Left renal cortex interstitium (tissue), 4 donors: ENCODE measurements at regions not wholly inside any gene's neighbourhood (a gene's known extent, or its start where the extent isn't known, plus 50 kb on each side); places are given as distances from the start of the nearest gene placed in this dataset.

ENCODE experiments used
- DNase-seq, 4 donors: peaks; one replicate each; pipeline ENCODE4 v3.0.0-alpha.2; 2013; ENCODE audit warnings: low read depth in 4 of 4, low spot score in 2 of 4, missing footprints in 1 of 4

- no peak for DNase-seq
Observed at GRCh38 chr5:175388531-175388930, 55.5 kb downstream of the DRD1 start.

DNA sequence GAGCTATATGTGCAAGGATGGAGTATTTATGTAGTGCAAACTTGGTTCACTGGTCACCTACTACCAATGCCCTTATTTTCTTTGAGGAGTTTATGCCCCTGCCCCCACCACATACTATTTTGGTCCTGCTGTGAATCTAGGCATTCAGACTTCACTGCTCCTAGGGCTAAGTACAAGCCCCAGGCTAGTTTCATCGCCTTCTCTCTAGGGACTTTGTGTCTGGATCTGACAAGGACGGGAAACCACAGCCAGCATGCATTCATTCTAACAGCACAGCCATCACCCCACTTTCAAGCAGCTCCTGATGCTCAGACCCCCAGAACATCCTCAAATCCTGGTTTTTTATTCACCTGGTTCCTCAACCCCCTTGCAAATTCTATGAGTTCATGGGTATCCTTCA, 56.8 kb downstream of the DRD1 start:
- DNase-seq = no peak

DNA sequence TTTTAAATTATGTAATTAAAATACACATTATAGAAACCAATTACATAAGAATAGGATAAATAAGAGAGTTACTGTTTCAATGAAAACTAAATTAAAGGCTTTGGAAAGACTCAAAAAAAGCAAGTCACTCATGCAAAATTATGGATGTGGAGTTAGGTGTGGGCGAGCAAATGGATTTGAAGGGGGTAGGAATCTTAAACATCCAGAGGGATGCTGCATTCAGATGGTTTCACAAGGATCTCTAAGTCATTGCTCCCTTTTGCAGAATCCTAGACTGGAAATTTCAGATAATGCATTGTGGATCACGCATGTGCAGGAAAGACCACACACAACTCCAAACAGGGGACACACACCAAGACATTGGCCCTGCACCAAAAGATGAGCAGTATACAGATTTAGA, 57.5 kb downstream of the DRD1 start:
- no peak for DNase-seq

- no peak for DNase-seq
Observed at GRCh38 chr5:175385691-175386362, 58.2 kb downstream of the DRD1 start.

- no peak for DNase-seq
Observed at GRCh38 chr5:175384724-175385552, 59.0 kb downstream of the DRD1 start.

GRCh38 chr5:175383350-175383749, 60.6 kb downstream of the DRD1 start:
- no peak for DNase-seq

- DNase-seq = no peak
Observed at GRCh38 chr5:175382171-175382570, 61.8 kb downstream of the DRD1 start.

GRCh38 chr5:175381130-175381529, 62.9 kb downstream of the DRD1 start:
- no peak for DNase-seq

DNA sequence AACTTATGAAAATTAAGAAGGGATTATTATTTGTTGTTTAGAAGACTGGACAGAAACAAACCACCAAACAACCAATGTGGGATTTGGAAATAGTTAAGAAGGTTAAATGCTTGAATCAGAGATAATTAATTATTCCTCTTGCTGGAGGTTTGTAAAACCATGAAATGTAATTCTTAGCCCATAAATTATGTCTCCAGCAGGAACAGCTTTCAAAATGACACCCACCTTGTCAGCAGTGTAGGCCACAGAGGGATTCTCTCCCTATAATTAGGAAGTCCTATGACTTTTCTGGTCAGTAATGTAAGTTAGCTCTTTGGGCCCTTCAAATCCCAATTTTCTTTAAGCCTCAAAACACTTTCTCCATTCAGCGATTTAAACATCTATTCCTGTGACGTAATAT, 63.3 kb downstream of the DRD1 start:
- no peak for DNase-seq

GRCh38 chr5:175379867-175380266, 64.1 kb downstream of the DRD1 start:
- DNase-seq = no peak

DNA sequence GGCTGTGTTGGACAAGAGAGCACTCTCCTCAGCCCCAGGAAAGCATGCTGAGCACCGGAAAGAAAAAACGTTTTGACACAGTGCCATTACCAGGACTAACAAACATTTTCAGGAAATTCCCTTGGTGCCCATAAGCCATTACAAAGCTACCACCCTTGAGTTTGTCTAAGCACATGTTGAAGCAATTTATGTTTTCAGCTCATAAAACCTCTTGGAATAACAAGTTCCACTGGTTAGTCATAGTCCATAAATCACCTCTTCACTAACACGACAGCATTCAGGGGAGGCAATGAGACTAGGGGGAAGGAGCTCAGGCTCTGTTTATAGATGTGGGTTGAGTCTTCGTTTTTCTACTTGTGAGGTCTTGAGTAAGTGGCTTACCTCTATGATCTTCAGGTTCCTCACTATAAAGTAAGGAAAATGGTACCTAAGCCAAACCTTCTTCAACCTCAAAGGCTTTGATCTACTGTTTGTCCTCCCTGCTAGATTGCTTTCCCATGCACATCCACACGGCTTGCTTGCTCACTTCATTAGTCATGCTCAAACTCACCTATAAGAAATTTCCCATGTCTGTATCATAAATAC, 65.4 kb downstream of the DRD1 start:
- DNase-seq = peak in 3 of 4 donors; percentile 10 to 32 (median 27)

DNA sequence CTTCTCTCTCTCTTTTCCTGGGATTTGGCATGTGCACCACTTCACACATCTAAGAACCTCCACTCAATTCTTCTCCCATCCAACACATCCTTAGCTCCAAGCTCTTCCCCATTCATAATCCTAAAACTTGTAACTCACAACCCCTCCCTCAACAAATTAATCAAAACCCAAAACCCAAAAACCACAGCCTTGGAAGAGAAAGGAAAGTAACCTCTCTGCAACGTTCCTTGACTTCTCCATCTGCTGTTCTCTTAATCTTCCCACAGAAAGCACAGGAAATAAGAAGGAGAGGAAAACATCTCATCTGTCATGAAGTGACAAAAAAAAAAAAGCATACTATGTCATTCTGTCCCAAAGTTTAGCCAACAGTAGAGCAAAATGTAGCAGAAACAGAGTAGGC, 66.2 kb downstream of the DRD1 start:
- no peak for DNase-seq

DNA sequence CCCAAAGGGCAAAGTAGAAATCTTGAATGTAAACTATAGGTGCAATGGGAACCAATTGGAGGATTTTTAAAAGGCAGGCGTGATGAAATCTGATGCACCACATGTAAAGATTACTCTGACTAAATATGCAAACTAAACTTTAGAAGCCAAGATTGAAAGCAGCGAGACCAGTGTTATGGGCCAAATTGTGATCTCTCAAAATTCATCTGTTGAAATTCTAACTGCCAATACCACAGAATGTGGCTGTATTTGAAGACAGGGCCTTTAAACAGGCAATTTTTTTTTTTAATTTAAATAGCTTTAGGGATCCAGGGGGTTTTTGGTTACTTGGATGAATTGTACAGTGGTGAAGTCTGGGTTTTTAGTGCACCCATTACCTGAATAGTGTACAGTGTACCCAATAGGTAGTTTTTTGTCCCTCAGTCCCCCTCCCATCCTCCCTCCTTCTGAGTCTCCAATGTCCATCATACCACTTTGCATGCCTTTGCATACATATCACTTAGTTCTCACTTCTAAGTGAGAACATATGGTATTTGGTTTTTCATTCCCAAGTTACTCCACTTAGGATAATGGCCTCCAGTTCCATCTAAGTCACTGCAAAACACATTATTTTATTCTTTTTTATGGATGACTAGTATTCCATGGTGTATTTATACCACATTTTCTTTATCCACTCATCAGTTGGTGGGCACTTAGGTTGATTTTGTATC, 69.7 kb downstream of the DRD1 start:
- no peak for DNase-seq

GRCh38 chr5:175365866-175366265, 78.1 kb downstream of the DRD1 start:
- DNase-seq = no peak

GRCh38 chr5:175363300-175363699, 80.7 kb downstream of the DRD1 start:
- DNase-seq = no peak

DNA sequence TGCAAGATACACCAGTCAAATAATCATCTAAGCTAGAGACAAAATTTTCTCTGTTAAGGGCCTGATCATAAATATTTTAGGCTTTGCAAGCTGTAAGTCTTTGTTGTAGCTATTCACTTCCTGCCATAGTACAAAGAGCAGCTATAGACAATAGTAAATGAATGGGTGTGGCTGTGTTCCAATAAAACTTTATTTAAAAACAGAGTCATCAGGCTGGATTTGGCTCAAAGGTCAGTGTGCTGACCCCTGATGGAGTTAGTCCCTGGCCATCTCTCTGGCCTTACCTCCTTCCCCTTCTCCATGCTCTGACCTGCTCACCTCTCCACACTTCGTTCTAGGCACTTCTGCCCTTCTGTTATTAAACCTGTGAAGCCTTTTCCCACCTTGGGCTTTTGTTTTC, 86.0 kb downstream of the DRD1 start:
- no peak for DNase-seq

GRCh38 chr5:175356428-175356827, 87.6 kb downstream of the DRD1 start:
- DNase-seq = no peak

DNA sequence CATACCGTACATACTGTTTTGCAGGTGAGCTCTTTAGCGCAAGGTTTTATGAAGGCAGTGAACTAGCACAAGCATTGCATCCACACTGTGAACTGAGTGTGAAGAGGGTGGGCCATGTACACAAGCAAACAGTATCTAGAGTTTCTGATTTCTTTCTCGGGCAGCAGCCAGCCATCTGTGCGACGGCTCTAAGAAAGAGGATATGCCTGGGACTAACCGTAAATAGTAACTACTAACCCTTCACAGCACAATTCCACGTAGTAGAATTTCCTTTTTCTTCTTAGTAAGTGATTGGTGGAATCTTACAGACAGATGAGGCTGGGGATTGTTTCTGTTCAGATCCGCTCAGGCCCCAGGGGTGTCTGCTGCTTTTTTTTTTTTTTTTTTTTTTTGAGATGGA, 89.0 kb downstream of the DRD1 start:
- peak in 2 of 4 donors; percentile 24 to 31 for DNase-seq

GRCh38 chr5:175353926-175354325, 90.1 kb downstream of the DRD1 start:
- DNase-seq = no peak

- no peak for DNase-seq
Observed at GRCh38 chr5:175351897-175352590, 91.9 kb downstream of the DRD1 start.

- DNase-seq = no peak
Observed at GRCh38 chr5:175351126-175351525, 92.9 kb downstream of the DRD1 start.
